ENCODE measurements at regions not wholly inside any gene's neighbourhood (a gene's known extent, or its start where the extent isn't known, plus 50 kb on each side); places are given as distances from the start of the nearest gene placed in this dataset.

GRCh38 chr4:62550121-62550520 lies 1350.0 kb downstream of the ADGRL3 start:
- Histone ChIP-seq H3K4me1 (ENCODE audit: insufficient read depth, low read length, poor library complexity, severe bottlenecking) (no peaks in the 10 kb centered on the region), H3K4me3 (ENCODE audit: low read depth, low read length, poor library complexity, severe bottlenecking) (no peak overlapping the region), H3K36me3 (ENCODE audit: insufficient read depth, low read length, poor library complexity, severe bottlenecking) (no peaks in the 10 kb centered on the region), H3K9me3 (ENCODE audit: low read depth, low read length, poor library complexity, severe bottlenecking) (no peaks in the 10 kb centered on the region), H3K27ac (ENCODE audit: low read depth, low read length, poor library complexity, severe bottlenecking) (no peak overlapping the region), H3K27me3 (replicated peaks; ENCODE audit: insufficient read depth, low read depth, low read length, poor library complexity) (no peaks in the 10 kb centered on the region)
- no peak for DNase-seq (ENCODE audit: low spot score)
- BruUV-seq (replicated peaks): no TSS peak
- intact Hi-C loops (cut with micrococcal nuclease; ENCODE audit: unreplicated experiment): no loop called here
- POLR2A ChIA-PET (ENCODE audit: low non-redundant PET): no interaction called here
- no peak for TF ChIP-seq CTCF (conservative IDR thresholded peaks at IDR 0.05; ENCODE audit: low read depth, low read length)
- no peak for TF ChIP-seq EZH2 (IDR thresholded peaks at IDR 0.05; ENCODE audit: borderline replicate concordance, low read depth, low read length, poor library complexity, severe bottlenecking)
- CTCF ChIA-PET: no interaction called here

GRCh38 chr4:62549601-62550000 lies 1349.5 kb downstream of the ADGRL3 start:
- Histone ChIP-seq H3K36me3 (ENCODE audit: insufficient read depth, low read length, poor library complexity, severe bottlenecking) (no peaks in the 10 kb centered on the region), H3K4me3 (ENCODE audit: low read depth, low read length, poor library complexity, severe bottlenecking) (no peak overlapping the region), H3K27ac (ENCODE audit: low read depth, low read length, poor library complexity, severe bottlenecking) (no peak overlapping the region), H3K4me1 (ENCODE audit: insufficient read depth, low read length, poor library complexity, severe bottlenecking) (no peaks in the 10 kb centered on the region), H3K27me3 (replicated peaks; ENCODE audit: insufficient read depth, low read depth, low read length, poor library complexity) (no peaks in the 10 kb centered on the region), H3K9me3 (ENCODE audit: low read depth, low read length, poor library complexity, severe bottlenecking) (no peaks in the 10 kb centered on the region)
- intact Hi-C loops (cut with micrococcal nuclease; ENCODE audit: unreplicated experiment): no loop called here
- ChIA-PET CTCF (no interaction called here), POLR2A (ENCODE audit: low non-redundant PET) (no interaction called here)
- TF ChIP-seq EZH2 (IDR thresholded peaks at IDR 0.05; ENCODE audit: borderline replicate concordance, low read depth, low read length, poor library complexity, severe bottlenecking) (no peak), CTCF (conservative IDR thresholded peaks at IDR 0.05; ENCODE audit: low read depth, low read length) (no peak)
- DNase-seq (ENCODE audit: low spot score): no peak
- no TSS peak for BruUV-seq (replicated peaks)

- intact Hi-C loops (cut with micrococcal nuclease; ENCODE audit: unreplicated experiment): no loop called here
- ChIA-PET CTCF (no interaction called here), POLR2A (ENCODE audit: low non-redundant PET) (no interaction called here)
- H3K27me3 ChIP-seq (replicated peaks; ENCODE audit: insufficient read depth, low read depth, low read length, poor library complexity): no peaks in the 10 kb centered on the region
- H3K27ac ChIP-seq (ENCODE audit: low read depth, low read length, poor library complexity, severe bottlenecking): no peak overlapping the region
- no peaks in the 10 kb centered on the region for H3K9me3 ChIP-seq (ENCODE audit: low read depth, low read length, poor library complexity, severe bottlenecking)
- H3K4me3 ChIP-seq (ENCODE audit: low read depth, low read length, poor library complexity, severe bottlenecking): no peak overlapping the region
- BruUV-seq (replicated peaks): no TSS peak
- H3K36me3 ChIP-seq (ENCODE audit: insufficient read depth, low read length, poor library complexity, severe bottlenecking): no peaks in the 10 kb centered on the region
- TF ChIP-seq EZH2 (IDR thresholded peaks at IDR 0.05; ENCODE audit: borderline replicate concordance, low read depth, low read length, poor library complexity, severe bottlenecking): no peak
- no peak for TF ChIP-seq CTCF (conservative IDR thresholded peaks at IDR 0.05; ENCODE audit: low read depth, low read length)
- H3K4me1 ChIP-seq (ENCODE audit: insufficient read depth, low read length, poor library complexity, severe bottlenecking): no peaks in the 10 kb centered on the region
- DNase-seq (ENCODE audit: low spot score): no peak
Measured at GRCh38 chr4:62548765-62549164, 1348.6 kb downstream of the ADGRL3 start.

Measured in A673 (cell line).